NCI-H2171 treated with DMSO at 0.1 percent for 48 hours (cell line): ENCODE measurements at regions not wholly inside any gene's neighbourhood (a gene's known extent, or its start where the extent isn't known, plus 50 kb on each side); places are given as distances from the start of the nearest gene placed in this dataset.
A peak's percentile ranks its signal among the peaks of the same experiment; 100 is the strongest.
"Not testable (repeated sequence)": the region's sequence is repeated elsewhere in the genome, so short reads cannot be mapped to it uniquely, and the experiment has no call there.

ENCODE experiments used
- DNase-seq: peaks from one replicate; lab custom pipeline; 2025; lab: John Stamatoyannopoulos, UW

DNA sequence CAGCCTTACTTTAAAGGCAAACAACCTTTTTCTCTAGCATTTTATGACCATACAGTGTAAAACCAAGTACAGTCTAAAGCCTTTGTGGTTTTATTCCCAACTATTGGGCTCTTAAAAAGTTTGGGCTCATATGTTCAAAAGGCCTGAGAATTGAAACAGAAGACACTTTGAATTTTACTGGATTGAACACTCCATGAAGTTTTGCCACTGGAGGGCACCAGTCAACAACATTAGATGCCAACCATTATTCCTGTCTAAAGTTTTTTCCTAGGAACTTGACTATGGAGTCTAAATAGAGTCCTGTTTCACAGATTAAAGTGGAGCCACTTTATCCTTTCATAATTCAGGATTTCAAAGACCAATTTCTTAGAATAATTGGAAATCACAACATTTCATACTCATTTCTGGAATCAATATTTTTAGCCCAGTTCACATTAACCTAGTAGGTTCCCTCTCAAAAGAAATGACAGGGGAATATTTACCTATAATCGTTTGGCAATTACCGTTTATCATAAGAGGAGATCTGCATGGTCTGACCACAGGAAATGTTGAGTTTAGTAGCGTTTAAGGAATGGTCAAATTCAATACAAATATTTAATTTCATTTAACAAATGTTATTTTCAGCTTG is 244.1 kb upstream of the PDZRN3 start:
- DNase-seq: peak; percentile 2

- DNase-seq: no peak
These were observed 242.8 kb upstream of the PDZRN3 start for GRCh38 chr3:73867524-73867923.

GRCh38 chr3:73866846-73867245 is 242.1 kb upstream of the PDZRN3 start:
- no peak for DNase-seq

DNA sequence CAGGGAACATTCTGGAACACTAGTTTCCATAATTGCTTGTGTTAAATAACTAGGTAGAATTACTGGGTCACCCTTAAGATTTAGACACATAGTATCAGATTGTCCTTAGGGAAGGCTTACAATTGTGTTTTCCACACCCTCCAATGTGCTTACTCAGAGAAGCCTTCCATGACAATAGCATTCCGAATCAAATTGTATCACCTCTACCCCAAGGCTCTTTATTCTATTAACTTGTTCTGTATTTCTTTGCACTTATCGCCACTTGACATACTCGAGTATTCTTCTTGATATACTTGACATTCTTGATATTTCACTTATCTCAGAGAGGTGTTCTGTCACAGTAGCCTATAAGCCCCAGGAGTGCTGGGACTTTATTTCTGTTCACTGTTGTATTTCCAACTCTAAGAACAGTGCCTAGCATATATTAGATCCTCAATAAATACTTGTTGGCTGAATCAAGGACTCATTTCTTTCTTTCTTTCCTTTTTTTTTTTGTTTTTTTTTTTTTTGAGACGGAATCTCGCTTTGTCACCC is 238.9 kb upstream of the PDZRN3 start:
- DNase-seq: no peak

GRCh38 chr3:73855813-73856212 is 231.1 kb upstream of the PDZRN3 start:
- no peak for DNase-seq

- peak; percentile 4 for DNase-seq
These were observed 223.6 kb upstream of the PDZRN3 start for GRCh38 chr3:73848173-73848906.

- no peak for DNase-seq
These were observed 222.2 kb upstream of the PDZRN3 start for GRCh38 chr3:73846951-73847350.

DNA sequence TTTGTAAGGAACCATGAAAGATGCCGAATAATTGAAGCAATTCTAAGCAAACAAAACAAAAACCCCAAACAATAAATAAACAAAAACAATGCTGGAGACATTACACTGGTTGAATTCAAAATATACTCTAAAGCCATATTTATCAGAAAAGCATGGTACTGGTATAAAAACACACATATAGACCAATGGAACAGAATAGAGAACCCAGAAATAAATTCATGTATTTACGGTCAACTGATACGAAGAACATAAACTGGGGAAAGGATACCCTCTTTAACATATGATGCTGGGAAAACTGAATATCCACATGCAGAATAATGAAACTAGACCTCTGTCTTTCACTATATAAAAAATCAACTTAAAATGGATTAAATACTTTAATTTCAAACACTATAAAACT is 214.3 kb upstream of the PDZRN3 start:
- no peak for DNase-seq

DNA sequence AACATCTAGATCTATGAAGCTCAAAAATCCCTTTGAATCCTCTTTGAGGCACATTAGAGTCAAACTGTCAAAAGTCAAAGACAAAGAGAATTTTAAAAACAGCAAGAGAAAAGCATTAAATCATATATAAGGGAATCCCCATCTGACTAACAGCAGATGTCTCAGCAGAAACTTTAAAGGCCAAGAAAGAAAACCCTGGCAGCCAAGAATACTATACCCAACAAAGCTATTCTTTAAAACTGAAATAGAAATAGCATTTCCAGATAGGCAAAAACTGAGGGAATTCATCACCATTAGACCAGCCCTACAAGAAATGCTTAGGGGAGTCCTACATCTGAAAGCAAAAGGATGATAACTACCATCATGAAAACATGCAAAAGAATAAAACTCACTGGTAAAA is 211.2 kb upstream of the PDZRN3 start:
- no peak for DNase-seq

DNA sequence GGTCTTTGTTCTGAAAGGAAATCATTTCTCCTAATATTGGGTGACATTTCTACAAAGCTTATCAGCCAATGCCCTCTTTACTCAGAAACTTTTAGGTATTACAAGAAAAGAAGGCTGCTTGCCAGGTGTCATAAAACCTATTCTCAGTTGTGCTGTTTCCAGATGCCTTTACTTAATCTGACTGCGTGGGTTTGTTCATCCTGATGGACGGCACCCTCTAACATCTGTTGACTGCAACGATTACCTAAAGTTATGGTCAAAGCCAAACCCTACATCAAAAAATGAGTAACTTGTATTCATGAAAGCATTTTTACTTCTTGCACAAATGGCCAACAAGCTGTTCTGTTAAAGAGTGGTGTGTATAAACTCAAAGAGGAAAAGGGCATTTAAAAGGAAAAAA is 207.7 kb upstream of the PDZRN3 start:
- DNase-seq: no peak

GRCh38 chr3:73828348-73828747 is 203.6 kb upstream of the PDZRN3 start:
- no peak for DNase-seq

DNA sequence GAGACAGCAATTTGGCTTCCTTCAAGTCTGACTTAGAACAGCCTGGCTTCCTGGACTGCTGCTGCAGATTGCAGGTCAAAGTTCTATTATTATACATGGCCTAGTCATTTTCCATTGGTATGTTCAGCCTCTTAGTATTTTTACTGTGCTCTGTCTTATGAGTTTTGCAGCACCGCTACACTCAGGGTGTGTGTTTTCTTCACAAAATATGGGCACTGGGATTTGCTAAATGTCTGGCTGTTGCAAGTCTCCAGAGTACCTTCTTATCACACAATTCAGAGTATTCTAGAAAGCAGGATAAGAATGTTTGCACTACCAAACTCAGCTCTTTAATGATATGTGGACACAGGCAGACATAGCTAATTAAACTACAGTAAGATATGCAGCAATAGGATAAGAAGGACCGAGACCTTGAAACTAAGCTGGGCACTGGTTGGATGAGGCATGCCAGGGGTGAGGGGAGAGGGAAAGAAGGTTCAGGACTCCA is 203.0 kb upstream of the PDZRN3 start:
- DNase-seq: no peak

- no peak for DNase-seq
These were observed 202.5 kb upstream of the PDZRN3 start for GRCh38 chr3:73827204-73827603.

GRCh38 chr3:73820896-73821295 is 196.2 kb upstream of the PDZRN3 start:
- DNase-seq: not testable (repeated sequence)

DNA sequence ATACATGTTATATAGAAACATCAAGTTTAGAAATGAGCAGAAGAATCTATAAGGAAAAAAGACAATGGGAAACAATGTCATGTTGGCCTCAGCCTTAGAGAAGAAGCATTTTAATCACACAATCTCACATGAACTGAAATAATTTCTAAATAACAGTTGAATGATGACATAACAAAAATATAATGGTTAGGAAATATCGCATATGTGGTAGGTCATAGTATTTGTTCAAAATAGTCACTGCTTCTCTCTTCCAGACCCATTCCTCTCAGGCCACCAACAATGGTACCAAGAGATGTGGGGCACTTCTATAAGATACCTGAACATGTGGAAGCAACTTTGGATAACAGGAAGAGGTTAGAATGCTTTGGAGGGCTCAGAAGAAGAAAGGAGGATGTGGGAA is 195.7 kb upstream of the PDZRN3 start:
- DNase-seq: no peak

DNA sequence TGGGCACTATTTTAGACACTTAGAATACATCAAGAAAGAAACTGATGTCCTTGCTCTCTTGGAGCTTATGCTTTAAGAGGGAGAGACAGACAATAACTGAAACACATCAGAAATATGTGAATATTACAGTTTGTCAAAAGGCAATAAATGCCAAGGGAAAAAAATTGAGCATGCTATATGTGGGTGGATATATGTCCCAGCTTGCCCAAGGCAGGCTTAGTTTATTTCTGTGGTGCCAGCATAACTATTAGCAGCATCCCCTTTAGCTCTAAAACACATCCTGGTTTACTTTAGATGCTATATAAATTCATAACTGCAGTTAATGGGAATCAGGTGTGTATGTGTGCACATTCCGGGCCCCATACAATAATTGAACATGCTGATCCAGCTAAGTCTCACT is 191.2 kb upstream of the PDZRN3 start:
- no peak for DNase-seq

GRCh38 chr3:73813692-73814292 is 189.1 kb upstream of the PDZRN3 start:
- DNase-seq: no peak

DNA sequence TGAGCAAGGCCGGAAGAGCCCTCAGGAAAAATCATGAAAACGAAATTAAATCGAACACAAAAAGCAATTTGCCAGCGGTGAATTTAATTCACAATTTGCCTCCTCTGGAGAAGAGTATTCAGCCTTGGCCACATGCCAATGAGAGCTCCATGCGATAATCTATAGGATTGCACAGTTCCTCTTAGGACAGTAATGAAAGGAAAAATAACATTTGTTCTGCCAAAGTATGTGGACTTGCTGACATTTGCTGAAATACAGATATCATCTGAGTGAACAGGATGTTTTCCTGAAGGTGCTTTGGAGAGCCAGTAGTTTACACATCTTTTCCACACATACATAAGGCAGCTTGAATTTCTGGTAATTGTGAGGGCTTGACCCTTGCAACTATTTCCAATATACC is 188.6 kb upstream of the PDZRN3 start:
- no peak for DNase-seq

DNA sequence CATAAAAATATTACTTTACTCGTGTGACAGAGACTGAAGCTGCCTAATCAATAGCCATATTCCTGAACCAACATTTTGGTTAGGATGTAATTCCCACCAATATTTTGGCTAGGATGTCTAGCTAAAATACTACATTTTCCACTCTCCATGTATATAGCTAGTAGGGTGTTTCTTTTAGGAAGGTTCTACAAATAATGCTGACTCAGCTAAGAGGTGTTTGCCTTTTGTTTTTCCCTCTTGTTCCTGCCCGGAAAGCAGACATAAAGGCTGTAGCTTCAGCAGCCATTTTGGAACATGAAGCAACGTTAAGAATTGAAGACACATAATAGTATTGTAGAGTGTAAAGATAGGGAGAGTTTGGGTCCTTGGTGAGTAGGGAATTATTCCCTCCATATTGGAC is 187.3 kb upstream of the PDZRN3 start:
- no peak for DNase-seq

DNA sequence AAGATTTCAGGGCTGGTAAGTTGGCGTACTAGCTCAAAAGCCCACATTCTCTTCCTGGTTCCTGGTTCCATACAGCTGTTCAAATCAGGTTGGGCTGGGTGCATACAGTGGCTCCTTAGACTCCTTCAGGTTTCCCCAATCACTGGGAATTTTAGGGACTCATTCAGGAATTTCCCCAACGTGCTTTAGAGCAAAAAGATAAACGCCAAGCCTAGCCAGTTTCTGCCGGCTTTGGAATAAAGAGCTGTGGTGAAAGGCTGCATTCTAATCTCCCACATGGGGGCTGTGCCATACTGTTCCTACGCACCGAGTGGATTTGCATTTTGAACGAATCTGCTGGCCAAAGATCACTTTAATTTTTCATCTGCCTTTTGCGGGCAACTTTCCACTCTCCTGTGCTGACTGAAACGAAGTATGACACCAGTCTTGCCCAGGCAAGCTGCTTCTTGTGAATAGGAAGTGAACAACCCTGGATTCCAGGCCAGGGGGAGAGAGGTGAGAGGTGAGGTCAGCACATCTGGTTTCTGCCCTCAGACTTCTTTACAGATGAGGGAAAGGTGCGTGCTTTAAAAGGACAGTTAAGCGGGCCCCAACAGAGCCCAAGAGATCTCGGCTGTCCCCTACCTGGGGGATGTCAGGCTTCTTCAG is 184.2 kb upstream of the PDZRN3 start:
- no peak for DNase-seq

DNA sequence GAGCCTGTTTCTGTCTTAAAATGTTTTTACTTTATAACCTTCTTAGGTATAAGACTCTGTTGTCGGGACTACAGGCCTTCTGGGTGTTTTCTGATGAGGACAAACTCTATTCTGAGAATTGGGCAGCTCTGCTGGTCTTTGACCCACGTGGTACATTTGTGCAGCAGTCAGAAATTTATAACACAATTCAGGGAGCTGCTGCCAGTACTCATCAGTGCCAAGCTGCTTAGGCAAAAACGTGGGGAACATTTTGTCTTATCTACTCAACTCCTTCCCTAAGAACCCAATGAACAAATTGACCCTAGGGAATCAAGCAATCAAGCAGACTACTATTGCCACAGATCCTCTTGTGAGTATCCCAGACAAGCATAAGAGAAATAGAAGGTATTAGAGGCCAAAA is 180.7 kb upstream of the PDZRN3 start:
- no peak for DNase-seq

- peak; percentile 58 for DNase-seq
These were observed 179.5 kb upstream of the PDZRN3 start for GRCh38 chr3:73804204-73804603.

DNA sequence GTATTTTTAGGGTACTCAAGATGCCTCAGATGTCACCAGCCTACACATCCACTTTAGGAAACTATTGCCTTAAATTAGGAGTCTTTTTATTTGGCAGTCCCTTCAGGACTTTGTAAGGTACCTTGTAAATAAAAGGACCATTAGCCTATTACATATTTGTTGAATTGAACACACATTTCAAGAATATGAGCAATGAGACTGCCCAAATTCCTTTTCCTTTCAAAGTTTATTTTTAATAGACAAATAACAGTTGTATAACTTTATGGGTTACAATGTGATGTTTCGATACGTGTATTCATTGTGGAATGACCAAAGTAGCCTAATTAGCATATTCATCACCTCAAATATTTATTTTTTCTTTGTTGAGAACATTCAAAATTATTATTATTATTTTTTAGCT is 176.7 kb upstream of the PDZRN3 start:
- no peak for DNase-seq
